Hepatocyte (in vitro differentiated cells): ENCODE measurements at regions not wholly inside any gene's neighbourhood (a gene's known extent, or its start where the extent isn't known, plus 50 kb on each side); places are given as distances from the start of the nearest gene placed in this dataset.

ENCODE experiments used
- CTCF ChIP-seq: fragments of 200-600 bp; sonication (generic); IDR thresholded peaks from 2 replicates; pipeline ENCODE4 v1.5.1; 2016; ENCODE audit warnings: antibody characterized with exemption, mild to moderate bottlenecking; ENCODE audit not compliant: poor library complexity
- EZH2phosphoT487 ChIP-seq: fragments of 200-600 bp; sonication (generic); IDR thresholded peaks from one replicate; pipeline ENCODE4 v1.6.1; 2018; ENCODE audit warnings: antibody characterized with exemption, mild to moderate bottlenecking, low read depth, moderate library complexity; ENCODE audit not compliant: unreplicated experiment, severe bottlenecking

- no peak for TF ChIP-seq CTCF
- TF ChIP-seq EZH2phosphoT487 = no peak
Measured at GRCh38 chrX:144709841-144710240, 537.5 kb upstream of the SPANXN1 start.
